OCI-LY7 (cell line): ENCODE measurements at regions not wholly inside any gene's neighbourhood (a gene's known extent, or its start where the extent isn't known, plus 50 kb on each side); places are given as distances from the start of the nearest gene placed in this dataset.
"Not testable (repeated sequence)": the region's sequence is repeated elsewhere in the genome, so short reads cannot be mapped to it uniquely, and the experiment has no call there.

Source experiments
- BruUV-seq: library from RNA; stranded (reverse); fragments of 400-500 nt; replicated peaks from 2 replicates; lab custom pipeline; 2021; lab: Mats Ljungman, UMichigan
- CTCF ChIA-PET: fragments of 300-600 bp; sonication (Branson Sonifier 250); formaldehyde crosslinking; loops from one replicate; lab custom pipeline; 2022; ENCODE audit warnings: antibody characterized with exemption; ENCODE audit not compliant: unreplicated experiment; lab: Charles Lee
- POLR2A ChIA-PET: fragments of 300-600 bp; sonication (Branson Sonifier 250); formaldehyde crosslinking; loops from one replicate; lab custom pipeline; 2022; ENCODE audit warnings: antibody characterized with exemption; lab: Charles Lee
- DNase-seq: peaks from one replicate; pipeline ENCODE4 v3.0.0-alpha.2; 2015; ENCODE audit warnings: low spot score
- H2AFZ ChIP-seq: fragments of 200-600 bp; sonication (generic), shearing (Covaris generic); 2 replicates; pipeline ENCODE4 v1.6.1; 2014; ENCODE audit warnings: mild to moderate bottlenecking, antibody characterized with exemption, low read length, moderate library complexity
- H3K27ac ChIP-seq: fragments of 200-600 bp; sonication (generic); 2 replicates; pipeline ENCODE4 v1.5.1; 2014; ENCODE audit warnings: mixed run types, low read depth, mild to moderate bottlenecking, moderate library complexity, low read length, inconsistent platforms; ENCODE audit not compliant: poor library complexity, severe bottlenecking
- H3K36me3 ChIP-seq: fragments of 200-600 bp; sonication (generic); 2 replicates; pipeline ENCODE4 v1.6.1; 2014; ENCODE audit warnings: mild to moderate bottlenecking, antibody characterized with exemption, low read length, moderate library complexity, mixed read lengths; ENCODE audit not compliant: insufficient read depth
- H3K4me1 ChIP-seq: fragments of 200-600 bp; sonication (generic); 2 replicates; pipeline ENCODE4 v1.5.1; 2014; ENCODE audit warnings: mild to moderate bottlenecking, low read length; ENCODE audit not compliant: insufficient read depth, poor library complexity, severe bottlenecking
- H3K4me2 ChIP-seq: fragments of 200-600 bp; sonication (generic); 2 replicates; pipeline ENCODE4 v1.6.1; 2014; ENCODE audit warnings: mild to moderate bottlenecking, low read length
- H3K4me3 ChIP-seq: fragments of 200-600 bp; sonication (generic); 2 replicates; pipeline ENCODE4 v1.5.1; 2014; ENCODE audit warnings: mild to moderate bottlenecking, low read depth, low read length; ENCODE audit not compliant: poor library complexity, severe bottlenecking
- H3K79me2 ChIP-seq: fragments of 200-600 bp; sonication (generic); 2 replicates; pipeline ENCODE4 v1.6.1; 2016; ENCODE audit warnings: low read depth, mild to moderate bottlenecking, low read length, moderate library complexity, mixed read lengths; ENCODE audit not compliant: insufficient read depth
- H3K9me2 ChIP-seq: fragments of 200-600 bp; sonication (generic); 2 replicates; pipeline ENCODE4 v1.6.1; 2016; ENCODE audit warnings: mild to moderate bottlenecking, low read length, mixed read lengths; ENCODE audit not compliant: insufficient read depth
- H3K9me3 ChIP-seq: fragments of 200-600 bp; sonication (generic); 2 replicates; pipeline ENCODE4 v1.6.1; 2014; ENCODE audit warnings: mild to moderate bottlenecking, mixed run types, low read length, mixed read lengths
- H4K20me1 ChIP-seq: fragments of 200-600 bp; sonication (generic); 2 replicates; pipeline ENCODE4 v1.6.1; 2014; ENCODE audit warnings: mild to moderate bottlenecking, antibody characterized with exemption, low read length, moderate library complexity, mixed read lengths; ENCODE audit not compliant: insufficient read depth
- EZH2phosphoT487 ChIP-seq: fragments of 200-600 bp; sonication (generic); IDR thresholded peaks from 2 replicates; pipeline ENCODE4 v1.6.1; 2018; ENCODE audit warnings: low read depth, borderline replicate concordance, mild to moderate bottlenecking, mixed run types, antibody characterized with exemption, low read length, moderate library complexity, mixed read lengths
- intact Hi-C: fragments of 100-400 bp; cut with micrococcal nuclease; formaldehyde crosslinking; loops from one replicate; pipeline ENCODE4 v1.10.0; 2022; ENCODE audit not compliant: unreplicated experiment
- TF ChIP-seq, protein P1 (sequence below): fragments of 200-600 bp; sonication (generic); conservative IDR thresholded peaks from 2 replicates; pipeline ENCODE4 v1.5.1; 2014; ENCODE audit warnings: mild to moderate bottlenecking, antibody characterized with exemption, low read length, moderate library complexity, mixed read lengths

DNA sequence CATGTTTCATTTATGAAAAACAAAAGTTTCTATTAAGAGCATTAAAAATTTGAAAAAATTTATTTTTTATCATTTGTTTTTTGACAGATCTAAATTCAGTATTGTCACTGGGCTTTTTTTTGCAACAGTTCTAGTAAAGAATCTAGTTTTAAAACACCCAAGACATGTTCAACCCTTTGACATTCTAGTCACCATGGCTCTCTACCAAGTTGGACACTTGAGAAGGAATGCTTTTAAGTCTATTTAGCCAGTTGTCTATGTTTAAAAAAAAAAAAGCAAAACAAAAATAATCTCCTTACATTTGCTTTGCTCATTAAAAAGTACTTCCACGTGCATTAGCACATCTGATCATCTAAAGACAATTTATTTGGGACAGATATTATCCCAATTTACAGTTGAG, 417.5 kb downstream of the RSL24D1 start:
- H3K27ac ChIP-seq, result no peak overlapping the region
- no peaks in the 10 kb centered on the region for H3K9me3 ChIP-seq
- DNase-seq, result no peak
- no peaks in the 10 kb centered on the region for H3K79me2 ChIP-seq
- no peak for TF ChIP-seq EZH2phosphoT487
- H3K9me2 ChIP-seq, result no peaks in the 10 kb centered on the region
- no peaks in the 10 kb centered on the region for H3K4me1 ChIP-seq
- intact Hi-C loops, result no loop called here
- H3K4me2 ChIP-seq, result no peak overlapping the region
- no peaks in the 10 kb centered on the region for H3K36me3 ChIP-seq
- ChIA-PET POLR2A (no interaction called here), CTCF (no interaction called here)
- no peak overlapping the region for H3K4me3 ChIP-seq
- BruUV-seq, result no TSS peak
- no peak overlapping the region for H2AFZ ChIP-seq
- no peaks in the 10 kb centered on the region for H4K20me1 ChIP-seq

- BruUV-seq, result no TSS peak
- no peak overlapping the region for H3K4me3 ChIP-seq
- H3K9me3 ChIP-seq, result no peaks in the 10 kb centered on the region
- intact Hi-C loops, result no loop called here
- H2AFZ ChIP-seq, result no peak overlapping the region
- no peak for DNase-seq
- no peaks in the 10 kb centered on the region for H3K79me2 ChIP-seq
- H3K4me2 ChIP-seq, result no peak overlapping the region
- TF ChIP-seq EZH2phosphoT487, result no peak
- CTCF ChIA-PET, result no interaction called here
- POLR2A ChIA-PET, result interaction anchor here (0.7 to 1.3 kb wide), 2 partner anchors 10 to 32 kb away, joined by 3 read pairs; no protein-coding TSS in a partner anchor
- H3K9me2 ChIP-seq, result no peaks in the 10 kb centered on the region
- H3K36me3 ChIP-seq, result no peaks in the 10 kb centered on the region
- no peak overlapping the region for H3K27ac ChIP-seq
- H3K4me1 ChIP-seq, result no peaks in the 10 kb centered on the region
- H4K20me1 ChIP-seq, result no peaks in the 10 kb centered on the region
Measured at GRCh38 chr15:54776410-54776809, 420.3 kb downstream of the RSL24D1 start.

- no TSS peak for BruUV-seq
- Histone ChIP-seq H3K9me3 (no peaks in the 10 kb centered on the region), H3K4me2 (no peak overlapping the region), H2AFZ (no peak overlapping the region), H3K4me1 (no peaks in the 10 kb centered on the region), H3K79me2 (no peaks in the 10 kb centered on the region), H3K9me2 (no peaks in the 10 kb centered on the region), H4K20me1 (no peaks in the 10 kb centered on the region), H3K4me3 (no peak overlapping the region), H3K27ac (no peak overlapping the region), H3K36me3 (no peaks in the 10 kb centered on the region)
- no peak for DNase-seq
- intact Hi-C loops, result no loop called here
- POLR2A ChIA-PET, result interaction anchor here (0.7 kb wide), 1 partner anchor 70 kb away, joined by 3 read pairs; no protein-coding TSS in a partner anchor
- TF ChIP-seq, protein P1, sequence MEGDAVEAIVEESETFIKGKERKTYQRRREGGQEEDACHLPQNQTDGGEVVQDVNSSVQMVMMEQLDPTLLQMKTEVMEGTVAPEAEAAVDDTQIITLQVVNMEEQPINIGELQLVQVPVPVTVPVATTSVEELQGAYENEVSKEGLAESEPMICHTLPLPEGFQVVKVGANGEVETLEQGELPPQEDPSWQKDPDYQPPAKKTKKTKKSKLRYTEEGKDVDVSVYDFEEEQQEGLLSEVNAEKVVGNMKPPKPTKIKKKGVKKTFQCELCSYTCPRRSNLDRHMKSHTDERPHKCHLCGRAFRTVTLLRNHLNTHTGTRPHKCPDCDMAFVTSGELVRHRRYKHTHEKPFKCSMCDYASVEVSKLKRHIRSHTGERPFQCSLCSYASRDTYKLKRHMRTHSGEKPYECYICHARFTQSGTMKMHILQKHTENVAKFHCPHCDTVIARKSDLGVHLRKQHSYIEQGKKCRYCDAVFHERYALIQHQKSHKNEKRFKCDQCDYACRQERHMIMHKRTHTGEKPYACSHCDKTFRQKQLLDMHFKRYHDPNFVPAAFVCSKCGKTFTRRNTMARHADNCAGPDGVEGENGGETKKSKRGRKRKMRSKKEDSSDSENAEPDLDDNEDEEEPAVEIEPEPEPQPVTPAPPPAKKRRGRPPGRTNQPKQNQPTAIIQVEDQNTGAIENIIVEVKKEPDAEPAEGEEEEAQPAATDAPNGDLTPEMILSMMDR, result no peak
- CTCF ChIA-PET, result no interaction called here
Measured at GRCh38 chr15:54772663-54773062, 424.1 kb downstream of the RSL24D1 start.

- DNase-seq, H4K20me1 ChIP-seq, H3K4me1 ChIP-seq, H3K79me2 ChIP-seq, H3K36me3 ChIP-seq, H3K9me3 ChIP-seq, H3K4me2 ChIP-seq, H3K9me2 ChIP-seq, CTCF ChIA-PET, H3K4me3 ChIP-seq, intact Hi-C loops, BruUV-seq, H2AFZ ChIP-seq, H3K27ac ChIP-seq: not testable (repeated sequence)
- POLR2A ChIA-PET, result interaction anchor here (0.6 kb wide), 1 partner anchor 94 kb away, joined by 3 read pairs; no protein-coding TSS in a partner anchor
Measured at GRCh38 chr15:54749461-54749860, 447.3 kb downstream of the RSL24D1 start.
